NCI-H1930 (cell line): ENCODE measurements at regions not wholly inside any gene's neighbourhood (a gene's known extent, or its start where the extent isn't known, plus 50 kb on each side); places are given as distances from the start of the nearest gene placed in this dataset.

Experiments used
- DNase-seq, 2 experiments: peaks; one replicate each; lab custom pipeline; 2025; lab: John Stamatoyannopoulos, UW

DNA sequence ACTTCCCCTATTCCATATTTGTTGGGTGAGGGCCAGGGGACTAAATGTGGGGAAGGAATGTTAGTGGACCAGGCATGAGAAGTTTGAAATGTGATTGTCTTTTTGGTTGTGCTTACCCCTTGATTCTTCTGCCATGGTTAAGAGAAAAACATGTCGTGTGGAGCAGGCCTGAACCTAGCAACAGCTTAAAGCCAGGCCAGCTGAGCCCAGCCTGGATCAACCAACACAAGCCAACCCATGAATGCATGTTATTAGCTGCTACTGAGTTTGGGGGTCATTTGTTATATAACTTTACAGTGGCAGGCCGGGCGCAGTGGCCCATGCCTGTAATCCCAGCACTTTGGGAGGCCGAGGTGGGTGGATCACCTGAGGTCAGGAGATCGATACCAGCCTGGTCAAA is 52.4 kb upstream of the TRIO start:
- no peak for DNase-seq

- DNase-seq, result no peak
Measured at GRCh38 chr5:14090290-14090689, 52.9 kb upstream of the TRIO start.

GRCh38 chr5:14089198-14089597 is 53.9 kb upstream of the TRIO start:
- DNase-seq, result no peak

DNA sequence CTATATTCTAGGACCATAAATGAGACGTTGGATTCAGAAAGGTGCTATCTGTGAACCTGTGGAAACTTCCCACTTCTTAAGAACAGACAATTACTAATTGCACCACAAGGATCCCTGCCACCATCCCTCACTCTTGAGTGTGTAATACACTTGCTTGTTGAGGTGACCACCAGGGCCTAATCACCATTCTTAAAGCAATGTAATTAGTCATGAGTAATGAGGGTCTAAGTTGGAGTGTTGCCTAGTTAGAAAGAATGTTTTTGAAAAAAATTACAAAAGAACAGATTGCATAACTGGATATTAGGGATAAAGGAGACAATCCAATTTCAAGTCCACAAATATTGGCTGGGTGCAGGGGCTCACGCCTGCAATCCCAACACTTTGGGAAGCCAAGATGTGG is 56.9 kb upstream of the TRIO start:
- DNase-seq, result no peak

DNA sequence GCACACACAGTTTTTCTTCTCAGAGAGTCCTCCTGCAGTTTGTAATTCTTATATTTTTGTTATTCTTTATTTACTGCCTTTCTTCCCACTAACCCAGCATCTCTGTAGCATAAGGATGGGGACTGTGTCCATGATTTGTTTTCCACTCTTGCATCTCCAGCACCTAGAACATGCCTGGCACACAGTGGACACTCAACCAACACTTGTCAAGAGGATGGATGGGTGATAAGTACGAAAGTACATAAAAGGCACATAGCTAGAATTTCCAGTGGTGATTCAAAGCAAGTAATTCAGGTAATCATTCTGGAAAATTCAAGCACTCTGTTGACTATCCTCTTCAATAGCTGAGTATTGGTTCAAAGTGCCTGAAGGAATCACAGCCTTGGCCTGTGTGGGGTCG is 60.2 kb upstream of the TRIO start:
- DNase-seq, result no peak

DNA sequence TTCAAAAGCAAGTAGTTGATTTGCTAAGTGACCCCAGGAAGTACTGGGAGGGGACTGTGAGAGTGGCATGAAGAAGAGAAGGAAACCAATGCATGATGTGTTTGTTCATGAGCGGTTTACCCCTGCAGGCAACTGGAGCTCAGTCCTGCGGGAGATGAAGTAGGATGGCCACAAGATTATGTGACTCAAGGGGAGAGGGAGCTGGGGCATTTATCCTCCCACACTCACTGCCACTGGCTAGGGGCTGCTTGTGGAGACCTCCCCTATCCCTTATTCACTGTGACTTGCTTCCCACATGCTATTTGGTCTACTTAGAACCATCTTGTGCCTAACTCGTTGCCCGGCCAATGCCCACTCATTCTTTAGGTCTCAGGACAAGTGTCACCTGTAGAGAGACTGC is 60.6 kb upstream of the TRIO start:
- DNase-seq, result no peak

- no peak for DNase-seq
Measured at GRCh38 chr5:14081791-14082190, 61.4 kb upstream of the TRIO start.

DNA sequence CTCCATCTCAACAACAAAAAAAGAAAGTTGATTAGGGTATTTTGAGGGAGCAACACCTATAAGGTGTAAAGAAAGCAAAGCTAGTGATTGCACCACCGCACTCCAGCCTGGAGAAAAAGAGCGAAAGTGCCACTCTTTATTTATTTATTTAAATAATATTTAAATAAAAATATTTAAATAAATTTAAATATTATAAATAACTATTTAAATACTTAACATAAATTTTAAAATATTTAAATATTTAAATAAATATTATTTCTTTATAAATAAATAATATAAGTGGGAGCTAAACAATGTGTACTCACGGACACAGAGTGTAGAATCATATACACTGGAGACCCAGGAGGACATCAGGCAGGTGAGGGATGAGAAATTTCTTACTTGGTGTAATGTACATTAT is 64.4 kb upstream of the TRIO start:
- DNase-seq, result no peak

- DNase-seq, result no peak
Measured at GRCh38 chr5:14077501-14077900, 65.6 kb upstream of the TRIO start.

DNA sequence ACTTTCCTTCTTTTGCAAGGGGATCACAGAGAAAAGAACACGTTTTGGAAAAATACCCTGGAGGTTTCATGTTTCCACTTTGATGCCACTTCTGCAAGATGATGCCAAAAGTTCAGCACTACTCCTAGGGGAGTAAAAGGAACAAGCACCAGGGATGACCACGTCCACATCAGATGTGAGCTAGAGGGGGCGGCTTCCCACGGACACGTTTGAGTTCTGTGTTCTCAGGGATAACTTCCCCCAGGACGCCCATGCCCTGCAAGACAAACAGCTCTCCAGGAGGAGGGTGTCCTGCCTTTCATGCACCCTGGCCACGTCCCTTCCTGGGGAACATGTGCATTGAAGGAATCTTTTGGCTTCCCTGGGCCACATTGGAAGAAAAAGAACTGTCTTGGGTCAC is 66.6 kb upstream of the TRIO start:
- DNase-seq, result no peak

- no peak for DNase-seq
Measured at GRCh38 chr5:14075937-14076336, 67.2 kb upstream of the TRIO start.

DNA sequence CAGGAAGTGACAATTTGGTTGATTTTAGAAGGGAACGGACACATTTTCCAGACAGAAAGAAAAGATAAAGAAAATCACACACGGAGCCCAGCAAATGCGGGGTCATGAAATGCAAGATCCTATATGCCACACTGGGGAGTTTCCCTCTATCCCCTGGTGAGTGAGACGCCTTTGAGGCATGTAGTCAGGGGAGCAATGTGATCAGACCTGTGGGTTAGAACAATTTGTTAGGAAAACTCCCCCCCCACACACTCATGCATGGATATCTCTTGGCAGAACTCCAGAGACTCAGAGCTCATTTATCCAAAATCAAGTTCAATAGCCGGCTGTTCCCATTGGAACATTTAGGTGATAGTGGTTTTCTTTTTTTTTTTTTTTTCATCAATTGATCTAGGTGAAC is 71.7 kb upstream of the TRIO start:
- DNase-seq, result no peak

DNA sequence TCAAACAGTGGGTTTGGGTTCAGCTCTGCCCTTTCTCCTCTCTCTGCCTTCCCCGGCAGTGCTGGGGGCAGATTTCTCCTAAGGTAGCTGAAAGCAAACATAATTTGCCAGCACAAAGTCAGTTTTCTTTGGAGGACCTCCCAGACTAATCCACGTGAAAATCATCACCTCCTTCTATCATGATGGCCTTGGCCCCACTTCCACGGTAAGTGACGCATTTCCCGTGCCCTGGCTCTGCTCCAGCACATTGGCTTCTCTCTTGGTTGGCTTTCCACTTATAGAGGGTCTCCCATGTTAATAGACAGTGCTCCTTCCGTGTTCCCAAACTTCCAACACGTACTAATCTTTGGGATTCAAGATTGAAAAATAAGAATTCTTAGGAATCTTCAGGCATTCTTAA is 74.1 kb upstream of the TRIO start:
- DNase-seq, result no peak

DNA sequence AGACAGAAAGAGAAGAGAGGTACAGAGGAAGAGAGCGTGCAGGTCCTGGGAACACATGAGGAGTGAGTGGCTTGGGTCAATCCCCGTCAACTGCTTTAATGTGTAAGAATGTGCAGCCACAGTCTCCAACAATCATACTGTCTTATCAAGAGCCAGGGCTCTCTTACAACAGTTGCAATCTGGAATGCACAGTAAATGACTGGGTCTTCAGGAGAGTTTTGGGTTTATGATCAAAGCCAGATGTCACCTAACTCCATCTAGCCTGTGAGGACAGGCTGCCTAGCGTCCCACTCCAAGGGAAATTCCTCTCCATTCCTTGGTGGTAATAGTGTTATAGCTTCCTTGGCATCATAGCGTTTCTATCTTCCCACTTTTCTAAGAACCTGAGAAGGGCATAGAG is 75.0 kb upstream of the TRIO start:
- DNase-seq, result no peak

GRCh38 chr5:14066326-14066725 is 76.8 kb upstream of the TRIO start:
- no peak for DNase-seq

GRCh38 chr5:14064841-14065240 is 78.3 kb upstream of the TRIO start:
- DNase-seq, result no peak

DNA sequence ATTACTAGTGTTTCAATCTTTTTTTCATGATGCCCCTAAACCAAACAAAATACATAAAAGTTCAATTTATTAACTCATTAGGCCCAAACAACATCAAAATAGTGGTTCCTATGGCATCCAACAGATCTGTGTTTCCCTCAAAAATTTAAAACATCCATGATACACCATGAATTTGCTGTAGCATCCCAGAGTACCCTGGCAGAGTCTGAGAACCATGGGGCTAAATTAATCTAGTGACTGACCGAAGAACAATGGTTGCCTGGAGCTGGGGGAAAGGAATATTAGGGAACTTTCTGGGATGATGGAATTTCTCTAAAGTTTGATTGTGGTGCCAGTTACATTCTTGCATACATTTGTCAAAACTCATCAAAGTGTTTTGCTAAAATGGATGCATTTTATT is 79.5 kb upstream of the TRIO start:
- DNase-seq, result no peak

DNA sequence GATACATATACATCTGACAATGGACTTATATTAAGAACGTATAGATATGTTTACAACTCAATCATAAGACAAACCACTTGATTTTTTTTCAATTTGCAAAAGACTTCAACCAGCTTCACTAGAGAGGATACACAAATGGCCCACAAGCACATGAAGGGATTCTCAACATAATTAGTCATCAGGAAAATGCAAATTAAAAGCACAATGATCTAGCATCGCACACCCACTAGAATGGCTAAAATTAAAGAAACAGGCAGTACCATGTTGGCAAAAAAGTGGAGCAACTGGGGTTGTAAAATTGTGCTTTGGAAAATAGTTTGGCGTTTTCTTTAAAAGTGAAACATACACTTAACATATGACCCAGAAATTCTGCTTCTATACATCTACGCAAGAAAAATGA is 80.0 kb upstream of the TRIO start:
- no peak for DNase-seq

- no peak for DNase-seq
Measured at GRCh38 chr5:14062178-14062577, 81.0 kb upstream of the TRIO start.

DNA sequence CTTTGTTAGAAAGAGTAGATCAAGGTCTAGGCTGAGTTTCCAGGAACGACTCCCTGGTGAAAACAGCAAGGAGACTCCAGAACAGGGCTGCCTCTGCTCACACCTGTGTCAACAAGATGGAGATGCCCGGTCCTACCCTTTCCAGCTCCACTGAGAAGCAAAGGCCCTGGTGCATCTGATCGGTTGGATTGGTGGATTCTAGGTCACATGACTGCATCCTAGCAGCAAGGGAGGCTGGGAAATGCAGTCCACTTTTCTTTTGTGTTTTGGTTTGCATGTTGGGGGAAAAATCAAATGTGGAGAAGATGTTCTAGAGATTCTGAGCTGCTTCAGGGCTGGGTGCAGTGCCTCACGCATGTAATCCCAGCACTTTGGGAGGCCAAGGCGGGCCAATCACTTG is 82.0 kb upstream of the TRIO start:
- DNase-seq, result no peak

DNA sequence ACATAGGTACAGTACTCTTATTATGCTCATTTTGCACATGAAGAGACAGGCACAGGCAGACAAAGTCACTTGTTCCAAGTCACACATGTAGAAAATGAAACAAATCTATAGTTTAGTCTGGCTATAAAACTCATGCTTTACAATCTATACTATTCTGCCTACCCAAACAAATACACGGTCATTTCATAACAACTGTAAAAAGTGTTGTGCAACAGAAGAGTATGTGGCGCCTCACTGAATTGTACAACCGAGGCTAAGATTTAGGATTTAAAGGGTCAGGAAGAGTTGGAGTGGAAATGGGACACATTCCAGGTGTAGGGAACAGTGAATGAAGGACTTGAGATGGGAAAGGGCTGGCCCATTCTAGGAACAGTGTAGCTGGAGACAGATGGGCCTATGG is 82.9 kb upstream of the TRIO start:
- no peak for DNase-seq

DNA sequence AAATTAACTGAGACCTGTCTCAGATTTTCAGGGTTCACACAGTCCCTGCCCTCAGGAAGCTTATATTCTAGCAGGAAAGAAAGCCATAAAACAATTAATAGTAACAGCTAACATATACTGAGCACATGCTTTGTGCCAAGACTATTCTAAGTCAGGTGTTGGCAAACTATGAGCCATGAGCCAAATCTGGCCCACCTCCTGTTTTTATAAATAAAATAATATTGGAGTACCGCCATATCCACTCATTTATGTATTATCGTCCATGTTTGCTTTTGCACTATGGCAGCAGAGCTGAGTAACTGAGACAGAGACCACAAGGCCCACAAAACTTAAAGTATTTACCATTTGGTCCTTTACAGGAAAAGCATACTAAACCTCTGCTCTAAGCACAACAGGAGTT is 83.3 kb upstream of the TRIO start:
- DNase-seq, result no peak

DNA sequence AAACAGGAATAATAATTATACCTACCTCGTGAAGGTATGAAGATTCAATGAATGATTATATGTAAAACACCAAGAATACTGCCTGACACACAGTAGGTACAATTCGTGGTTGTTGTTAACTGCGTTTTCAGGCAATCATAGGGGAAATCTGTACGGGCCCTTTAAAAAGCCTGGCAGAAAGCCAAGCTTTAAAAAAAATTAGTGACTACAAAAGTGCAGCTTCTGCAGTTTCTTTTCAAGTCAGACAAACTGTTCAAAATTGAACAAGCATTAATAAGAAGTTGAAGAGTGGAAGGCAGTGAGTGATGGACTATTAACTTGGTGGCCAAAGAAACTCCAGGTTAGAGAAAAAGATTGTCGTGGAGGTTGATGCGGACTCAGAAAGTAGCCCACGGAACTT is 85.9 kb upstream of the TRIO start:
- no peak for DNase-seq

DNA sequence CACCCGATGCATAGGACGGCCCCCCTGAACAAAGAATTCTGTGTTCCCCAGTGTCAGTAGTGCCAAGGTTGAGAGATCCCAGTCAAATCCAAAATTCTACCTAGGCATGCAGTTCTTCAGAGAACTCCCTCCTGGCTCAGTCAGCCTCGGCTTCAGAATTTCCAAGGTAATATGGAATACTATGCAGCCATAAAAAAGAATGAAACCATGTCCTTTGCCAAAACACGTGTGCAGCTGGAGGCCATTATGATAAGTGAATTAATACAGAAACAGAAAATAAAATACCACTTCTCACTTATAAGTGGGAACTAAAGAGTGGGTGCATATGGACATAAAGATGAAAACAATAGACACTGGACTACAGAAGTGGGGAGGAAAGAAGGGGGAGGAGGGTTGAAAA is 87.1 kb upstream of the TRIO start:
- DNase-seq, result no peak
